C4-2B (cell line): ENCODE measurements at regions not wholly inside any gene's neighbourhood (a gene's known extent, or its start where the extent isn't known, plus 50 kb on each side); places are given as distances from the start of the nearest gene placed in this dataset.

ENCODE experiments used
- CTCF ChIP-seq: fragments of 450-650 bp; conservative IDR thresholded peaks from 2 replicates; pipeline ENCODE4 v1.5.1; 2017; ENCODE audit warnings: mild to moderate bottlenecking
- ZFX ChIP-seq: fragments of 450-650 bp; IDR thresholded peaks from 2 replicates; pipeline ENCODE4 v1.6.1; 2017

DNA sequence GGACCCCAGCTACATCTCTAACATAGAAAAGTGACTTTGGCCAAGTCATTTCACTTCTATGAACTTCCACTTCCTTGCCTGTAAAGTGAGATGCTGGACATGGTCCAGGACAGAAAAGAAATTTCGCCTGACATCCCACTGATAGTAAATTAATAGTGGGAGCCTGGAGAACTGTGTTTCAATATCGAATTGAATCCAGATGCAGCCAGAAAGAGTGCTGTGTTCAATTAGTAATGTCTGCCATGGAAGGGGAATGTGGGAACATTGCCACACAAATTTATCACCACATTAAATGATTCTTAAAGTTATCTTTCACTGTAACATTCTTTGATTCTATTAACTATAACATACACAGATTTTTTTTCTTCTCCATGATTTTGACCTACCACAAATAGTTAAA, 255.0 kb downstream of the HACE1 start:
- TF ChIP-seq CTCF (no peak), ZFX (no peak)
